ENCODE measurements at regions not wholly inside any gene's neighbourhood (a gene's known extent, or its start where the extent isn't known, plus 50 kb on each side); places are given as distances from the start of the nearest gene placed in this dataset.

DNA sequence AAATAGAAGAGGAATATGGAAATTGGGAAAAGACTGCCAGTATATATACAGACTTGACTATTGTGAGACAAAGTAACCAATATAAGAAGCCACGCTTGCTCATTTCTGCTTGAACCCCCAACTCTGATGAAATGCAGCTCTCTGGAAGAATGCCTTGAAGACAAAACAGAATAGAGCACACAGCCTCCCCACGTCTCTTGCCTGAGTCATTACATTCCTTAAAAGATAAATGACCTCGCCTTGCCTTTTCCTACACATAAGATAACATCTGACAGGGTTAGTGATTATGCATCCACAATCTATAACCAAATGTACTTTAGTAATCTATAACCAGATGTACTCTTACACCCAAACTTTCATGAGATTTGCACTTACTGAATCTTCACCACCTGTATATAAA lies 141.1 kb upstream of the EEF1E1 start:
- TF ChIP-seq POLR2A (IDR thresholded peaks at IDR 0.05) (no peak), POLR2AphosphoS5 (IDR thresholded peaks at IDR 0.05) (no peak)
- TF ChIP-seq, protein P1, sequence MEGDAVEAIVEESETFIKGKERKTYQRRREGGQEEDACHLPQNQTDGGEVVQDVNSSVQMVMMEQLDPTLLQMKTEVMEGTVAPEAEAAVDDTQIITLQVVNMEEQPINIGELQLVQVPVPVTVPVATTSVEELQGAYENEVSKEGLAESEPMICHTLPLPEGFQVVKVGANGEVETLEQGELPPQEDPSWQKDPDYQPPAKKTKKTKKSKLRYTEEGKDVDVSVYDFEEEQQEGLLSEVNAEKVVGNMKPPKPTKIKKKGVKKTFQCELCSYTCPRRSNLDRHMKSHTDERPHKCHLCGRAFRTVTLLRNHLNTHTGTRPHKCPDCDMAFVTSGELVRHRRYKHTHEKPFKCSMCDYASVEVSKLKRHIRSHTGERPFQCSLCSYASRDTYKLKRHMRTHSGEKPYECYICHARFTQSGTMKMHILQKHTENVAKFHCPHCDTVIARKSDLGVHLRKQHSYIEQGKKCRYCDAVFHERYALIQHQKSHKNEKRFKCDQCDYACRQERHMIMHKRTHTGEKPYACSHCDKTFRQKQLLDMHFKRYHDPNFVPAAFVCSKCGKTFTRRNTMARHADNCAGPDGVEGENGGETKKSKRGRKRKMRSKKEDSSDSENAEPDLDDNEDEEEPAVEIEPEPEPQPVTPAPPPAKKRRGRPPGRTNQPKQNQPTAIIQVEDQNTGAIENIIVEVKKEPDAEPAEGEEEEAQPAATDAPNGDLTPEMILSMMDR (IDR thresholded peaks at IDR 0.05) = no peak
